ENCODE measurements at regions not wholly inside any gene's neighbourhood (a gene's known extent, or its start where the extent isn't known, plus 50 kb on each side); places are given as distances from the start of the nearest gene placed in this dataset.
A peak's percentile ranks its signal among the peaks of the same experiment; 100 is the strongest.
"Not testable (repeated sequence)": the region's sequence is repeated elsewhere in the genome, so short reads cannot be mapped to it uniquely, and the experiment has no call there.

DNA sequence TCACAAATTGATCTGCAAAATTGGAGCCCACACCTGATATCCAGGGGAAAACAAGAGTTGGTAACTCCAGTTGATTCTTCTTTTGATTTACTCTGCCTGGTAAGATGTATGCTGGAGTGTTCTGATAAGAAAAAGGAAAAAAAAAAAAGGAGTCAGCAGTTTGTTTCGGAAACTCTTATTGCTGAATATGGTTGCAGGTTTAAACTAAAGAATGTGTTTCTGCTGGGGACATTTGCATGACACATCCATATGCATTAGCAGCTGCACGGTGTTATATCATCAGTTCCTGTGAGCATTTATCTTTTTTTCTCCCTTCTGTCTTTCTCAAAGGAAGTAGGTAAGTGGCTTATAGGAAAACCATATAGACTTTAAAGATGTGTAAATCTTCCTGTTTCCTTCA is 418.5 kb upstream of the ESRRG start:
- no peak for DNase-seq

DNA sequence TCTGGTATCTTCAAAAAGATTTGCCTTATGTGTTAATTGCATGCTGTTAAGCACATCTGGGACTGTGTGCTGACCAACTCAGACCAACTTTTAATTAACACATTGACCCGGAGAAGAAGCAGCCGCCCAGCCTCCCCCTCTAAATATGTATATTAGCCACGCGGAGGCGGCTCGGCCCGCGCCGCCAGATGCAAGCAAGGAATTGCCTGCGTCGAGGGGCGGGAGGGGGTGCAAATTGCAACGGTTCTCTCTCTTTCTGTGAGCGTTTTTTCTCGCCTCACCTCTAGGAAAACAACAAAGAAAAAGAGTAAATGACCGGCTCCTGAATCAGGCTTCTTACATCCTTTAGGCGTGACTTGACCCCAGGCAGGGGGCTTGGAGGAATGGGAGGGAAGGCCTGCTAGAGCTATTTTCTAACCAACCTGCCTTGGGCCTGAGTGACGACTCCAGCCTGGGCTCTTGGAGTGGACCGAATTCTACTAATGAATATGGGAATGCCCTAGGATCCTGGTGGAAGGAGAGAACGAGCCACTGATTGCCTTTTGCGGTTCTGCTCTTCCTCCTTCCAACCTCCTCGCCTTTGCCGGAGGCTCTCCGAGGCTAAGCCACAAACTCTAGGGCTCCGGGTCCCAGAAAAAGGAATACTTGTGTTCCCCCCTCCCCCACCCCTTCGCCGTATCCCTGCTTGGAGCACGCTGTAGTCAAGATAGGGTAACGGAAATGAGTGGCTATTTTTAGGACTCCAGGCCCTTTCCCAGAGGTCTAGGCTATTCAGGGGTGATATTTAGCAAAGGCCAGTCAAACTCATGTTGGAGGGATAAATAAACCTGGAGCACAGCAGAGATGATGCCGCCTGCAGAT is 417.0 kb upstream of the ESRRG start:
- intact Hi-C loops (cut with DNase I) = no loop called here
- peak in 1 of 10 donors; percentile 35 for DNase-seq

More for the DNA sequence above, 418.5 kb upstream of the ESRRG start:
- intact Hi-C loops (cut with DNase I) = no loop called here

DNA sequence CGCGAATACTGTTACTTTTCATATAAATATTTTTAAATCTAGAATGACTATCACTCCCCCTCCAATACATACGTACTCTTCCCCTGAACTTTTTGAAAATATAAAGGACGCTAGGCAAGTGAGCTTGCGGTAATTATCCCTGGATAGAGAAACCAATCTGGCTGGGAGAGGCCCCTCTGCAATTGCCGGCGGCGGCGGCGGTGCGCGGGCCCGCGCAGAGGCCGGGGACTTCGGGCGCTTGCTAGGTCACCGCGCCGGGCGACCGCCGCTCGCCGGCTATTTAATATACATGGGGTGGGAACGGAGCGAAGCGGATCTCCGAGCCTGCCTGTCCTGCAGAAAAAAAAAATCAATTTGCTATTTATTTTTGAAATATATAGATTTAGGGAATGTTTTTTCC is 416.3 kb upstream of the ESRRG start:
- intact Hi-C loops (cut with DNase I) = no loop called here

GRCh38 chr1:217138799-217139466 is 415.7 kb upstream of the ESRRG start:
- intact Hi-C loops (cut with DNase I) = no loop called here
- DNase-seq = peak in 1 of 10 donors; percentile 47

More for the DNA sequence above, 416.3 kb upstream of the ESRRG start:
- DNase-seq = peak in 1 of 10 donors; percentile 47

- peak in 1 of 10 donors; percentile 42 for DNase-seq
- intact Hi-C loops (cut with DNase I) = no loop called here
Observed at GRCh38 chr1:217138173-217138765, 415.0 kb upstream of the ESRRG start.

GRCh38 chr1:217137210-217137881 is 414.1 kb upstream of the ESRRG start:
- peak in 2 of 10 donors; percentile 57 to 71 for DNase-seq
- intact Hi-C loops (cut with DNase I) = no loop called here

- intact Hi-C loops (cut with DNase I) = no loop called here
- DNase-seq = no peak
Observed at GRCh38 chr1:217136895-217137205, 413.6 kb upstream of the ESRRG start.

GRCh38 chr1:217135987-217136894 is 413.0 kb upstream of the ESRRG start:
- intact Hi-C loops (cut with DNase I) = no loop called here
- DNase-seq = peak in 1 of 10 donors; percentile 62

DNA sequence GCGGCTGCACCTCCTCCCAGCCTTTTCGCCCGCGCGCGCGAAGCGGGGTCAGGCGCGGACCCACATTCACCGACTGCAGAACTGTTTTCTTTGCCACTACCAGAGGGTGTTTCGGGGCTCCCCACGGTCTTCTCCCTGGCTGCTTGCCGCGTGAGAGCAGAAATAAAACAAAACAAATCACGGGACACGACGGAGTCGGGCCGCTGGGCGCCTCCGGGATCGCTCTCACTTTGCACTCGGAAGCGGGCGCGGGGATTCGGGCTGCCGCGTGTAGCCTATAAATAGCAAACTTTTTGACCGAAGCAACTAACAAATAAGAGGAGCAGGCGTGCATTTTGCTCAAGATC is 412.3 kb upstream of the ESRRG start:
- intact Hi-C loops (cut with DNase I) = no loop called here
- peak in 3 of 10 donors; percentile 13 to 83 (median 76) for DNase-seq

DNA sequence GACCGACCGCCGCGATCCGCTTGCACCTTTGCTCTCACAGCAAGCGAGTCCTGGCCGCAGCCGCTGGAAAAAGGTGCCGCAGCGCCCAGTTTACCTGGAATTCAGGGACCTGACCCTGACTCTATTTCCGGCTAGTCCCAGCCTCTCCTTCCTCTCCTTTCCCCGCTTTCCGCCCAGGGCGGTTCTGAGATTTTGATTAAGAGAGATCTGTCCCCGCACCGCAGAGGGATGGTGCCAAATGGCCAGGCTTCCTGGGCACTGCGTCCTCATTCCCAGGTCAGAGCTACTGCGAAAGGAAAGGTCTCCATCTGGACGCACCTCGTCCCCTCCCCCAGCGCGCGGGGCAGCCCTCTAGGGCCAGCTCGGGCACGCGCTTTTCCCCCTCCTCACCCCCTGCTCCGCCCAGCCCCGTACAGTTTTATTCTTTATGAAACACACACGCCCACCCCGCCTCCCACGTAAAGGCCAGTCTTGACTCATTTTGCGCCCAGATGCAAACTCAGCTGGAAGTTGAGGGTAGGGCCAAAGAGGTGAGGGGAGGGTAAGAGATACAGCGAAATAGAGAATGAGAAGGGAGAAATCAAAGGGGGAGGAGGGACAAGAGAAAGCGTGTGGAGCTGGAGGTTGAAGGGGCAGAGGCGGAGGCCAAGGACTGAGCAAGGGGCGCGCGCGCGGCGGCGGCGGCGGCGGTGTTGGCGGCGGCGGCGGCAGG is 411.8 kb upstream of the ESRRG start:
- intact Hi-C loops (cut with DNase I) = no loop called here
- peak in 2 of 10 donors; percentile 65 to 80 for DNase-seq

- intact Hi-C loops (cut with DNase I) = no loop called here
- peak in 5 of 10 donors; percentile 12 to 85 (median 73) for DNase-seq
Observed at GRCh38 chr1:217133958-217134856, 411.0 kb upstream of the ESRRG start.

GRCh38 chr1:217133092-217133491 is 409.9 kb upstream of the ESRRG start:
- intact Hi-C loops (cut with DNase I) = no loop called here
- no peak for DNase-seq

- intact Hi-C loops (cut with DNase I) = not testable (repeated sequence)
Observed at GRCh38 chr1:217123340-217123739, 400.1 kb upstream of the ESRRG start.

DNA sequence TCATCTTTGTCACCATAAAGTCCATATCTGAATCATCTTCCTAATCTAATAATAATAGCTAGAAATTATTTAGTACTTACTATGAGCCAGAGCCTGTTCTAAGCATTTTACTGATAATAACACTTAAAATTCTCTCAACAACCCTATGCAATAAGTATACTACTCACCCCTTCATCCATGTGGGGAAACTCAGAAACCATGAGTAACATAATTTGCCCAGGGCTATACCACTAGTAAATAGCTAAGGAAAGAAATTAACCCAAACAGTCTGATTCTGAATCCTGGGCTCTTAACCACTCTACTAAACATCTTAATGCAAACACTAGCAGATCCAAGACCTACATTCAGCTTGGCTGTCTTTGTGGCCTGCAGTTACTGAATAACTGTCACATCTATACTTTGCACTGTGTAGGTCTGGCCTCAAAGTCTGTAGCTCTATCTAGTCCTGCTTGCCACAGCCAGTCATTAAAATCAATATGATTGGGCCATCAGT is 394.8 kb upstream of the ESRRG start:
- intact Hi-C loops (cut with DNase I) = no loop called here
- no peak for DNase-seq

More at GRCh38 chr1:217123340-217123739, 400.1 kb upstream of the ESRRG start:
- not testable (repeated sequence) for DNase-seq

DNA sequence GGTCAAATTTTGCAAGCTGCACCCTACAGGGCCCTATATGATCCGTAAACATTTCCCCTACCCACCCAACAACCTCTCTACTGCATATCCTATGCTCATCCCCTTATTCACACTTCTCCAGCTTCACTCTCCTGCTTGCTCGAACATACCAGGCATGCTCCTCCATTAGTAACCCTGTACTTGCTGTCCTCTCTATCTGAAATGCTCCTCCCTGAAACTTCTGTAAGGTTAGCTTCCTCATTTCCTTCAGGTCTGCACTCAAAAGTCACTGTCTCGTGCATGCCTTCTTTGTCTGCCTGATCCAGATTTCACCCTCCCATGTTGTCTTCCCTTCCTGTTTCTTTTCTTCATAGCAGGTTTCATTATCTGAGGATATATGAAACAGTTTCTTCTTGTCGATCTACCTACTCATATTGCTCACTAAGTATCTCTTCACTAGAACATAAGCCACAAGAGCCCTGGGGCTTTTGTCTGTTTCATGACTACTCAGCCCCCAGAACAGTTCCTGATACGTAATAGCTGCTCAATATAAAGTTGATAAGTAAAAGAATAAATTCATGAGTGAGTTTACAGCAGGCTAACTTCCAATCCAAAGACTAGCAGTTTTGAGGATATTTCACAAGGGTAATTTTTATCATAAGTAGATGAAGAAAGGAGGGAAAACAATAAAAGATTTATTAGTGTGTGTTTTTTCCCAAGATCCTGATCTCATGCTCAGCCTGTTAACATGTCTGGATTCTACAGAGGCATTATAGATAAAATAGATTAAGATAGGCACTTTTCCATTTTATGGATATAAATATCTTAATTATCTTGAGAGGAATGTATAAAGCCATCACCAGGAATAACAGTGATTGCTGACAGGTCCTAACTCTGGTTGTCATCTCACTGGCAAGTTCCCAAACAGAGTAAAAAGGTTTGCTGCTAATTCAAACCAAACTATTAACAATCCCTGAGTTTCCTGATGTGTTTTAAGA is 392.5 kb upstream of the ESRRG start:
- DNase-seq = no peak

DNA sequence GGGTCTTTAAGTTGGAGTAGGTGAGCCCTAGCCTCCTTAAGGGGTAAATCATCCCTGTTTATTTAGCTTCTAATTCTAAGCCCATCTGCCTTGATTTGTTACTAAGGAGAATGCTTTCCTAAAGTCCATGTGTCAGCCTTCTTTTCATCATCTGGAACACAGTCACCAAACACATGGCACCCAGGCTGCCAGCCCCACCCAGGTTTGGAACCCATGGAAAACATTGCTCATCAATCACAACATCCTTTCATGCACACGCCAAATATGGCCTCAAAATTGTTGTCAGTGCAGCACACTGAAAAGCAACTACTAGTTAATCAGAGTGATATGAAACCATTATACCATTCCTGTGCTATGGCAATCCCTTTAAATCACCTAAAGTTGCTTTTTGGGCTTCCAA is 386.7 kb upstream of the ESRRG start:
- intact Hi-C loops (cut with DNase I) = no loop called here
- no peak for DNase-seq

More for the DNA sequence above, 392.5 kb upstream of the ESRRG start:
- intact Hi-C loops (cut with DNase I) = no loop called here

Data from posterior cingulate gyrus (tissue), 11 donors.